HG03571 (cell line): ENCODE measurements at regions not wholly inside any gene's neighbourhood (a gene's known extent, or its start where the extent isn't known, plus 50 kb on each side); places are given as distances from the start of the nearest gene placed in this dataset.

Experiments used
- ATAC-seq: cut with Tn5 transposase; IDR thresholded peaks from one replicate; pipeline ENCODE4 v1.9.1; 2021; ENCODE audit not compliant: unreplicated experiment

DNA sequence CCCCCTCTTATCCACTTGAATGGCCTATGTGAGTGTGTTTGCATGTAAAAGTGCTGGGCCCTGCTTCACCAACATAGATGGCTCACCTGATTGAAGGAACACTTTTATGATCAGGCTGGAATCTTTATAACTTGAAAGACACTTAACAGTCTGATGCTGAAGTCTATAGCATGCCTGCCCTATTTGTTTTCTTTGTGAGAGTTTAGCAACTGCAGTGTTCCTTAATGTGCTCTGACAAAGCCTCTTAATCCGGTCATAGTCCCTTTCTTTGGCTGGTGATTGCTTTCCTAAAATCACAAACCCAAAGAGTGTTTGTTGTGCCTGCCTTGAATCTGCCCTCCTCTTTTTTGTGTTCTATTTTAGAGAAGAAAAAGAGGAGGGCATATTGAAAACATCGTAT is 1382.8 kb upstream of the CELF4 start:
- no peak for ATAC-seq

DNA sequence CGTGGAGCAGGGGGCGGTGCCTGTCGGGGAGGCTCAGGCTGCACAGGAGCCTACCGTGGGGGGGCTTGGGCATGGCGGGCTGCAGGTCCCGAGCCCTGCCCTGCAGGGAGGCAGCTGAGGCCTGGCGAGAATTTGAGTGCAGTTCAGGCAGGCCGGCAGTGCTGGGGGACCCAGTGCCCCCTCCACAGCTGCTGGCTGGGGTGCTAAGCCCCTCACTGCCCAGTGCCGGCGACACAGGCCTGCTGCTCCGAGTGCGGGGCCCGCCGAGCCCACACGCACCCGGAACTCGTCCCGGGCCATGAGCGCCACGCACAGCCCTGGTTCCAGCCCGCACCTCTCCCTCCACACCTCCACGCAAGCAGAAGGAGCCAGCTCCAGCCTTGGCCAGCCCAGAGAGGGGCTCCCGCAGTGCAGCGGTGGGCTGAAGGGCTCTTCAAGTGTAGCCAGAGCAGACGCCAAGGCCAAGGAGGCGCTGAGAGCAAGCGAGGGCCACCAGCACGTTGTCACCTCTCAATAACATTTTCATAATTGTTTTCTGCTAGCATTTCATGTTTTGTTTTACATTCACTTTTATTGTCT is 1378.9 kb upstream of the CELF4 start:
- ATAC-seq: no peak

DNA sequence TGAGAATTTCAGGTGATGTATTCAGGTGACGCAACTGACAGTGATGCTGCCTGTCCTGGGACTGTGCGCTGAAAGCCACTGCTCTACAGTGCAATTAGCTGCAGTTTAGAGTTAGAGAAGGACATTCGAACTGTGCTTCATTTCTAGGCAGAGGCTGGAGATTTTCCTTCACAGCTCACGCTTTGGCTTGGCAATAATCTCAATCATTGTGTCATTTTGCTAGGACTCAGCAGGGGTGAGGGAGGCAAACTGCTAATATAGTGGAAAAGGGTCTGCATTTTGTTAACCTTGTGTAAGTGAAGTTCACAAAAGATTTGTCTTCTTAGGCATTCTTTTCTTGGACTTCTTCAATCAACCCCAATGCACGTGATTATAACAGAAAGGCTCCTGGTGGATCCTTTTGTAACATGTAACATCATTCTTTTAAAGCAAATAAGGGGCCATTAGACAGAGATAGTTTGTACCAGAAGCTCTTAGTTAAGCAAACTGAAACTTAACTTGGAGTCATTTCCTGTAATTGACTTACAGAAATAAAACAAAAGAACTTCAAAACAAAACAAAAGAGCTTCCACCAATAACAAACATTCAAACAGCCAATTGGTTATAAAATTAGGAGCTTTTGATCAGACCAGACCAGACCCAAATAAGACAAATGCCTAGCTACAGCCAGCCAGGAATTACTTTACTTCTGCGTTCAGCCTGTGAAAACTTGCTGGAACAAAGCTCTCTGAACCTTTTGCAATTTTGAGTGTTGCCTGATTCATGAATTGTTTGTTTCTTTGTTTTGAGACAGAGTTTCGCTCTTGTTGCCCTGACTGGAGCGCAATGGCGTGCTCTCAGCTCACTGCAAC is 1376.3 kb upstream of the CELF4 start:
- no peak for ATAC-seq

DNA sequence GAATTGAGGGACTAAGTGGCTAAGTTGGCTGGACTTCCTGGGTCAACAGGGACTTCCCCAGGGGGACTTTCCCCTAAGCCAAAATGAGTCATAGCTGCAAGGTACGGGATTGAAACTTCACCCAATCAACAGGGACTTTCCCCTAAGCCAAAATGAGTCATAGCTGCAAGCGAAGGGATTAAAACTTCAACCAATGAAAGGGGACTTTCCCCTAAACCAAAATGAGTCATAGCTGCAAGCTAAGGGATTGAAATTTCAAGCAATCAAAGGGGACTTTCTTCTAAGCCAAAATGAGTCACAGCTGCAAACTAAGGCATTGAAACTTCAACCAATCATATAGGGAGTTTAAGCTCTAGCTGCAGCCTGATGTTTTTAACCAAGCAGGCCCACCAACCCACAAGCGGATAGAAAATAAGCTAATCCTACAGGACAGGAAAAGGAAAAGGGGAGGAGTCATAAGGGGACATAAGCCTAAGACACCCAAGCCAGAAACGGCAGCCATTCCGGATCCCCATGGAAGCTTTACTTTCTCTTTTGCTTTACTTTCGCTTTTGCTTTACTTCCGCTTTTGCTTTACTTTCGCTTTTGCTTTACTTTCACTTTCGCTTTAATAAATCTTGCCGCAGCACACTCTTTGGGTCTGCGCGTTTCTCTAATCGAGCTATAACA is 1375.4 kb upstream of the CELF4 start:
- ATAC-seq: peak; percentile 73

DNA sequence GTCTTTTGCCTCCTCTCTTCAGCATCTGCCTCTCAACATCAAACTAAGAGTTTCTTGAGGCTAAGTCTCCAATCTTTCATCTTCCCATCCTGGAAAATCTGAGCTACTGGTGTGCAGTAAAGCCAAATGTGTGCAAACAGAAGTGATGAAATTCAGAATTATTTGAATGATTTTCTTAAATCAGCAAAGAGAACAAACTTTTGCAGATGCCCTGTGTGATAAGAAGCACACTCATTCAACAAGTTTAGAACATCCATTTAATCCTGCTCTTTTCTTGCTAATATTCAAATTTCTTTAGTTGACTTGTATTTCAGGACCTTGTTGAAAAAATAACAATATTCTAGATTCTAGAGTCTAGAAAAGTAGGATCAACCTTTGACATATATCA is 1374.9 kb upstream of the CELF4 start:
- ATAC-seq: peak; percentile 20

DNA sequence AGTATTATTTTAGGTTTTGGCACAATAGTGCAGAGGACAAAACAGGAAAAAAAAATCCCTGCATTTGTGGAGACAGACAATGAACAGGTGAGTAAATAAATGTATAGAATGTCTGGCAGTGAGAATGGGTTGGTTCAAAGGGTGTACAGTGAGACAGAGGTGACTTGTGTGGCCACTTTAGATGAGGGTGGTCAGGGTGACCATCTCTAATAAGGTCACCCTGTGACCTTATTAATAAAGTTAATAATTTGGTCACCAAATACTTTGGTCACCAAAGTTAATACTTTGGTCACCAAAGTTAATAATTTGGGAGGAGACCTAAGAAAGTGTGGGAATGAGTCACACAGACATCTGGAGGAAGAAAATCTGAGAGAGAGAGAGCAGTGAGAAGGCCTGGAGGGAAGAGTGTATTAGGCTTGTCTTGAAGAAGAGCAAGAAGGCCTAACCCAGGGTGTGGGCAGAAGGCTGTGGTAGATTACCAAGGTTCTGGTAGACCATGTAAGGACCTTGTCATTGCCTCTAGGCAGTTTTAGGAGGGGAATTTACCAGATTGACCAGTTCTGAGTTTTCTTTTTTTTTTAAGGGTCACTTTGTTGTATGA is 1368.4 kb upstream of the CELF4 start:
- ATAC-seq: peak; percentile 84

DNA sequence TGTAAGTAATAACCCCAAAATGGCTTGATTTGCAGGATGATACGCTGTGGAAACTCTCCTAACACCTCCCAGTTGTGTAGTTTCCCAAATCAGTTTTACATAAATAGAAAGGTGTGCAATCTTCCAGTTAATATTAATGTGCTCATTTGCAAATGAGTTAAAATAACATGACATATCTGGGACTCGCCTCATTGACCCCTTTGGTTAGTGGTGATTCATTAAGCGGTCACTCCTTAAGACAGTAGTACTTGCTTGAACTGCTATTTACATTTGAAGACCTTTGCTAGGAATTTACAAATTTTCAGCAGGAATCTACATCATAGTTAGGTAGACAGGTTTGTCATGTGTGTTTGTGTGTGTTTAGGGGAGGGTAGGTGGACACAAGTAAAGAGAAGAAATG is 1367.7 kb upstream of the CELF4 start:
- ATAC-seq: peak; percentile 42

DNA sequence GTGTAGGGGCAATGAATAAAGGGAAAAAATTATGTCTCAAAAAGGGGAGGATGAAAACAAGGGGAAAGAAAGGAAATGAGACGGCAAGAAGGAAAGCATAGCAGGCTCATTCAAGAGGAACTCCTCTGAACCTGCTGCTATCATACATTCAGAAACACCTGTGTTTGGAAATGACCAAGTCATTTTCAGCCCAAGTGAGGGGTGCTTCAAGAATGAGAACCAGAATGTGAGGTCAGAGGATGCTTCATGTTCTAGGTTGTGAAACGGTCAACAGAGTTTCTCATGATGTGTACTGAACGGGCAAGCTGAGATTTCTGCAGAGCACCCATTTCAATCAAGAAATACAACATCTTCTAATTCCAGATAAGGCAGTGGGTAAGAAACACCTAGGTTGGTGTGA is 1367.2 kb upstream of the CELF4 start:
- peak; percentile 52 for ATAC-seq

DNA sequence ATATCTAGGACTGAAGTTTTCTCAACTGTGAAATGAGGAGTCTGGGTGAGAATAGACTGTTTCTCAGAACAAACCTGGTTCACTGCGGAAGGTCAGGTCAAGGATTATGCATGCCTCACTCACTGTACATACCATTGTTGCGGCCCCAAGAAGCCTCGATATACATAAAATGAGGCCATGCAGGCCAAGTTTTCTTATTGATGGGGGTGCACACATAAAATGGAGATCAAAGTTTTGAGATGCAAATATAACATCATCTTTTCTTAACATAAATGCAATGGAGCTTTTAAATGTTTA is 1366.1 kb upstream of the CELF4 start:
- no peak for ATAC-seq

DNA sequence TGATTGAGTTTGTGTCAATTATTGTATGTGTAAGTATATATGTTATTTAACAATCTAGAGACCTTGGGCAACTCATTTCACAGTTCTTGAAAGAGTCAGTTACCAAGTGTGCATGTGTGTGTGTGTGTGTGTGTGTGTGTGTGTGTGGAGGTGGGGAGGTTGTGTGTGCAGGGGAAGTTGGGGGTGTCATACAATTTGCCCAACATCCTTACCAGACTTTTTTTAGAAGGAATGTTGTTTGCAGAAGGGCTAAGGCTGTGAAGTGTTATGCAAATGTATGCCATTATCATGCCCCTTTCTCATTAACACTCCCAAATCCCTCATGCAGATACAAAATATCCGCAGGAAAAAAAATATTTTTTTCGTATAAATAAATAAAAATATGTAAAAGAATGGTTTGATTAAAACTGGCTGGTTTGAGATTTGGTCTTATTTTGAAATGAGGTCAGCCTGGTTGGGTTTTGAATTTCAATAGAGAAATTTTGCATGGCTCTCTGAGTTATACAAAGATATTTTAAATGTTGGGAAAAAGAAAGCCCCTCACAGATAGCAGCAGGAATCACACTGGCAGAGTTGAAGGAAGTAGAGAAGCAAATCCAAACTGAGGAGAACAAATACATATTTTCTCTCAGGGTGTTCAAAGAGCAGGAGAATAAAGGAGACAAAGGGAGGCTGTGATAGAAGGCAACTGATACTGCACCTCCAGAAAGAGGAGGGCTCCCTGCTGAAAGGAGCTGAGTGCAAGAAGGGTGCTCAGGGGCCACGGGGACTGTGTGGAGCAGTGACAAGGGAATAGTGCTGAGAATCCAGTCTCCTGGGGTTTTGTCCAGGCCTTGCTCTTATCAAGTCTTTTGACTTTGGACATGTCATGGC is 1365.5 kb upstream of the CELF4 start:
- no peak for ATAC-seq

DNA sequence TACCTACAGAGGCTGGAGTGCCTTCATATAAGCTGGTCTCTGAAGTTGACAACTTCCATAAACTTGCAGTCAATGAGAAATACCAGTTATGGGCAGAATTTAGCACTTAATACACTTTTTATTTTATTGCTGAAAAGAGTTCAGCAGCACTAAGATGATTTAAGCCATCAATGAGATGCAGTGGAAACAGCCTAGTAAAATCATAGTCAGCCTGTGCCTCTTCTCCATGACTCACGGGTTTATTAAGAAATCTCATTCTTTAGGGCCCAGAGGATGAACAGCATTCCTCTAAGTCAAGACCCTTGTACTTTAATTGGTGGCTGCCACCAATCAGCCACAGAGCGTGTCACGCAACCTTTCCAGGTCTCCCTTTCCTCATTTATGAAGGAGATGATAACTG is 1357.9 kb upstream of the CELF4 start:
- ATAC-seq: no peak

DNA sequence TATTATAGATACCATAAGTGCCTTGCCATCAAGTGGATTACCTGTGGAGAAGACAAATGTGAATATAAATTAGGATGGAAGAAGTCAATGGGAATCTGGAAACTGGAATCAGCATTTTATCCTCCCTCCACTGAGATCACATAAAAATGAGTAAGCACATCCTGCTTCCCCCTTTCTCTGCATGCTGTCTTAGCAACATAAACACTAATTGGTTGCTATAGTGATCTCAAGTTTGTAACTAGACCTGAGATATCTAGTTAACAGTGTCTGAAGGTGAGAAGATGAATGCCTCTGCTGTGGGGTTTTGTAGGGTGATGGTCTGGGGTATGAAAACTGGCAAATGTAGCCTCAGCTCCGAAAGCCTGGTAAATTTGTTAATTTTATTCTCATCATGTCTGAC is 1357.5 kb upstream of the CELF4 start:
- no peak for ATAC-seq

DNA sequence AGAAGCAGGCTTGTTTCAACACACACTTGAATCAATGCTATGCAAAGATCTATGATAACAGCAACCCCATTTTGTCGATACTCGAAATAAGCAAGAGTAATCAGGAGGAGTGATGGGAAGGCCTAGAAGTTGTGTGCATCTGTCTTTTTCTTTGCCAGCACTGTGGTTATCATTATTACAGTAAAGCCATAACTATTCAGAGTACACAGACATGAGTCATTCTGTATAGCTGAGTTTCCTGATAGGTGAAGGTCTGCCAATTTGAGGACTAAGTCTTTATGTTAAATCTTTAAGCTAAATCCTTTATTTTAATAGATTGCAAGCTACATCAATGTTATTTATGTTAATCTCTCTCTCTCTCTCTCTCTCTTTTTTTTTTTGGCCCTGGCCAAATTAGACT is 1344.4 kb upstream of the CELF4 start:
- no peak for ATAC-seq

DNA sequence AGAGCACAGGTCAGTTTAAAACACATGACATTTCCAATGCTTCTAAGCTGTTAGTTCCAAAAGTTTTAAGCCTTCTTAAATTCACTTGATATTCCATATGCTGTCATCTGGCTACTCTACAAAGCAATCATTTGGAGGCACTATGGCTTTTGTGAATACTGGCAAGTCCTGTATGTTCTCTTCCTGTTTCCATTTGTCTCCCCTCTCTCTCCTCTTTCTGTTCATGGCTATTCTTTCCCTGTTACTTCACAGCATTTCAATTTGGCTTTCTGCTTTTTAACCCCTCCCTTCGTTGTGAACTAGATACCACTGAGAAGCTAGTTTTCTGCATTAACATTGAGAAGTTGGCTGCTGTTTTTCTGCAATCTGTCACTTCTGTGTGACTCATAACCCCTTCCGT is 1337.2 kb upstream of the CELF4 start:
- ATAC-seq: no peak

DNA sequence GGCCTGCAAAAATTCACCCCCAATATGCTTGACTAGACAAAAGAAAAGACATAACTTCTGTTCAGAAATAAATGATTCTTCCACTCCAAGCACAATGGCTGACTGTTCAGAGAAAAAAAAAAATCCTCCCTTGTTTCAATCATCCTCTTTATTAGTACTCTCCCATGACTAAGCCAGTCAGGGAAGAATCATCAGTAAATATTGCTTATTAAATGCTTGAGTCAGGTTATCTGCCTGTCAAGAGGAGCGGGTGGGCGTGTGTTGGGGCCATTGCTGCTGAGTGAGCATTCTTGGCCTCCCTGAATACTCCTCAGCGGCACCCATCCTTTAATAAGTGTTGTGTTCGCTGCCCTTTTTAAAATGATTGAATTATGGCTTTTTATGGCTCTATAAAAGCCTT is 1334.8 kb upstream of the CELF4 start:
- no peak for ATAC-seq

DNA sequence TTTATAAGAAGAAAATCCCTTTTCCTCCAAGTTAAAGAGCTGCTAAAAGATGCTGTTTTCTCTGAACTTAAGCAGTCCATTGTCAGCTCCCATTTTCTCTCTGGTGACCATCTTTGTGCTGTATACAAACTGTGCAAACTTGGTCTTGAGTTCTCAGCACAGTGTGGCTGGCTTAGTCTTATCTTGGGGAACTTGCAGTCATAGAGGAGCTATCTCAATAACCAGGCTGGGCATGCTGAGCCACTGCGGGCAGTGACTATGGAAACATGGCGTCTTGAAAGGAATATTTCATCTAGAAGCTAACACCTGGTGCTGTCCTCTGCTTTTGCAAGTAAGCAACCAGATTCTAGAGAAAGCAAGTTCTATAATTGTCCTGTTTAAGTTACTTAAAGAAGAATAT is 1334.4 kb upstream of the CELF4 start:
- ATAC-seq: no peak

DNA sequence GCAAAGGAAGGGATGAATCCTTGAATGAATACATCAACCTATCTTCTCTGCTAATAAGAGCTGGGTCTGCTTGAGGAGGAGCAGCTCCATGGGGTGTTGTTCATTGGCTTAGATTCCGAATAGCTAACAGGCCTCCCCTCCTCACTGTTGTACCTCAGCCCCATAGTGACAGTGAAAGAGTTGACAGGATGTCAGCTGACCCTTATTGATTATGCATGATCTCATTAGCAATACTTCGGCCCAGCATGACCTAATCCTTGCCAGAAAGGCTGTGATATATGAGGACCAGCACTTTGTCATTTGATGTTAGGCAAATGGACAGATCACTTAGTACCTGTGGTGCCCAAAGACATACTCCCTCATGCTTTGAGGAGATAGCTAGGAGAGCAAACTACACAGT is 1333.7 kb upstream of the CELF4 start:
- no peak for ATAC-seq

DNA sequence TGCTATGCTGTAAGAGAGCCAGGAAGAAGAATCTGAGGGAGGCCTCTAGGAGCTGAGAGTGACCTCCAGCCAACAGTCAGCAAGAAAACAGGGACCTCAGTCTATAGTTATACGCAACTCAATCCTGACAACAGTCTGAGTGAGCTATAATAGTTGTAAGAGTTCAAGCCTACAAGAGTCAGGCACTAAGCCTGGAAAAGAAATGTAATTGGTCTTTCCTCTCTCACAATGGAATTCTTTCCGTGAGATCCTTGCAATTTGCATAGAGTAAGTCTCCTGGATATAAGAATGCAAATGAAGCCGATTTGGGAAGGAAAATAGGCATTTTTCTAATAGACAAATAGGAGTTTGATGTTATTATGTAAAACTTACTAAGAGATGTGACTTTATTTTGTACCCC is 1332.6 kb upstream of the CELF4 start:
- ATAC-seq: no peak

DNA sequence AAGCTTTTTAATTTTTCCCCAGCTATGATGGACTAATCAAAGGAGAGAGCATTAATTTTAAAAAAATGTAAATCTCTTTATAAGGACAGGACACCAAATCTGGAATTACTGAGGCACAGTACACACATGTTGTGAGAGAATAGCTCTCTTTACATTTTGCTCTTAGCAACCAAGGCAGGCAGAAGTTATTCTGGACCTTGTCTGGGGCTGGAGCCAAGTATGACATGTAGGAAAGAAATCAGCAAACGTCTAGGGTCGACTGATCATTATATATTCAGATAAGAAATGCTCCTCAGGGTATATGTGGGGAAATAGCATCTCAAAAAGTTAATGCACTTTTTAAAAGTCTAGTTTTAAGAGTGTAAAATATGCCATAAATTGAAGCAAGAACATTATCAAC is 1330.0 kb upstream of the CELF4 start:
- ATAC-seq: no peak

DNA sequence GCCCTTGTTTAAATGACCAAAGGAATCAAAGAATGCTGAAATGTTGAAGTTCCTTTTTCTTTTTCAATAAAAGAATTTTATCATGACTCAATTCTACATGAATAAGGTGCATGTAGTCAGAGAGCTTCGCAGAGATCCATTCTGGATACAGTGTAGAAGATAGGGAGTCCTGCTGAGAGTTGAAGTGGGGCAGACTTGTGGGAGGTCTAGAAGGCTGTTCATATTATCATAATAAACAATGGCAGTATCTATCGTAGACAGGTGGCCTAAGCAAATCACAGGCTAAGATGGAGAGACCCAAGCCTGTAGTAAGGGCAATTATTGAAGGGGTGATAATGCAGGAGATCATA is 1322.0 kb upstream of the CELF4 start:
- ATAC-seq: no peak
